GM21786 (cell line): ENCODE measurements at regions not wholly inside any gene's neighbourhood (a gene's known extent, or its start where the extent isn't known, plus 50 kb on each side); places are given as distances from the start of the nearest gene placed in this dataset.
"Not testable (repeated sequence)": the region's sequence is repeated elsewhere in the genome, so short reads cannot be mapped to it uniquely, and the experiment has no call there.

Source experiments
- ATAC-seq: cut with Tn5 transposase; IDR thresholded peaks from one replicate; pipeline ENCODE4 v1.9.1; 2021; ENCODE audit not compliant: unreplicated experiment

GRCh38 chr14:29353513-29353912 is 574.1 kb downstream of the PRKD1 start:
- no peak for ATAC-seq

- no peak for ATAC-seq
These were observed 573.2 kb downstream of the PRKD1 start for GRCh38 chr14:29354486-29354885.

GRCh38 chr14:29355331-29355730 is 572.3 kb downstream of the PRKD1 start:
- no peak for ATAC-seq

- ATAC-seq: no peak
These were observed 571.8 kb downstream of the PRKD1 start for GRCh38 chr14:29355846-29356245.

GRCh38 chr14:29360656-29361055 is 567.0 kb downstream of the PRKD1 start:
- ATAC-seq: no peak

- no peak for ATAC-seq
These were observed 557.6 kb downstream of the PRKD1 start for GRCh38 chr14:29370024-29370423.

GRCh38 chr14:29376237-29376636 is 551.4 kb downstream of the PRKD1 start:
- ATAC-seq: no peak

- no peak for ATAC-seq
These were observed 546.8 kb downstream of the PRKD1 start for GRCh38 chr14:29380826-29381225.

GRCh38 chr14:29388571-29388970 is 539.1 kb downstream of the PRKD1 start:
- ATAC-seq: no peak

- no peak for ATAC-seq
These were observed 537.4 kb downstream of the PRKD1 start for GRCh38 chr14:29390081-29390832.

- ATAC-seq: no peak
These were observed 536.4 kb downstream of the PRKD1 start for GRCh38 chr14:29391231-29391630.

- ATAC-seq: no peak
These were observed 535.8 kb downstream of the PRKD1 start for GRCh38 chr14:29391801-29392200.

GRCh38 chr14:29392287-29392686 is 535.4 kb downstream of the PRKD1 start:
- ATAC-seq: no peak

- no peak for ATAC-seq
These were observed 524.6 kb downstream of the PRKD1 start for GRCh38 chr14:29403091-29403490.

GRCh38 chr14:29410581-29410980 is 517.1 kb downstream of the PRKD1 start:
- no peak for ATAC-seq

- not testable (repeated sequence) for ATAC-seq
These were observed 512.7 kb downstream of the PRKD1 start for GRCh38 chr14:29414931-29415330.

GRCh38 chr14:29419736-29420135 is 507.9 kb downstream of the PRKD1 start:
- ATAC-seq: no peak

GRCh38 chr14:29421156-29421728 is 506.4 kb downstream of the PRKD1 start:
- ATAC-seq: no peak

GRCh38 chr14:29425705-29426482 is 501.8 kb downstream of the PRKD1 start:
- no peak for ATAC-seq

- ATAC-seq: no peak
These were observed 485.0 kb downstream of the PRKD1 start for GRCh38 chr14:29442696-29443095.

GRCh38 chr14:29444216-29444615 is 483.4 kb downstream of the PRKD1 start:
- no peak for ATAC-seq

- no peak for ATAC-seq
These were observed 482.8 kb downstream of the PRKD1 start for GRCh38 chr14:29444805-29445204.
